Lung (tissue), 11 donors: ENCODE measurements at regions not wholly inside any gene's neighbourhood (a gene's known extent, or its start where the extent isn't known, plus 50 kb on each side); places are given as distances from the start of the nearest gene placed in this dataset.
A peak's percentile ranks its signal among the peaks of the same experiment; 100 is the strongest.
"Not testable (repeated sequence)": the region's sequence is repeated elsewhere in the genome, so short reads cannot be mapped to it uniquely, and the experiment has no call there.

Experiments
- ATAC-seq: fragments of 200-7000 bp; cut with Tn5 transposase; one replicate; pipeline ENCODE4 v1.9.1; 2020; ENCODE audit warnings: moderate number of reproducible peaks; ENCODE audit not compliant: insufficient read depth, low FRiP score
- DNase-seq, 3 donors: peaks; one replicate each; pipeline ENCODE4 v3.0.0-alpha.2; 2013 to 2017
- H3K27ac ChIP-seq, 2 donors: one replicate each; pipeline ENCODE4 v1.5.1; 2013; ENCODE audit warnings: mild to moderate bottlenecking in 2 of 2, moderate library complexity in 2 of 2, control low read depth in 1 of 2, inconsistent platforms in 1 of 2, low read depth in 1 of 2, low read length in 1 of 2
- H3K27me3 ChIP-seq, 3 donors: one replicate each; pipeline ENCODE4 v1.5.1; 2013; ENCODE audit warnings: low read length in 2 of 3; ENCODE audit not compliant: control insufficient read depth in 3 of 3, insufficient read depth in 3 of 3
- H3K36me3 ChIP-seq, 4 donors: one replicate each; pipeline ENCODE4 v1.5.1; 2013; ENCODE audit warnings: low read length in 4 of 4, mild to moderate bottlenecking in 1 of 4, moderate library complexity in 1 of 4; ENCODE audit not compliant: control insufficient read depth in 4 of 4, insufficient read depth in 4 of 4
- H3K4me1 ChIP-seq, 5 donors: one replicate each; pipeline ENCODE4 v1.5.1; 2013; ENCODE audit warnings: low read length in 5 of 5, mild to moderate bottlenecking in 2 of 5, moderate library complexity in 1 of 5; ENCODE audit not compliant: control insufficient read depth in 5 of 5, insufficient read depth in 5 of 5
- H3K4me3 ChIP-seq: one replicate; pipeline ENCODE4 v1.5.1; 2013; ENCODE audit warnings: mild to moderate bottlenecking, control low read depth, moderate library complexity
- H3K9ac ChIP-seq, 2 donors: one replicate each; pipeline ENCODE4 v1.5.1; 2013; ENCODE audit warnings: low read length in 2 of 2, control low read depth in 1 of 2; ENCODE audit not compliant: insufficient read depth in 1 of 2
- H3K9me3 ChIP-seq, 4 donors: one replicate each; pipeline ENCODE4 v1.5.1; 2013; ENCODE audit warnings: low read length in 3 of 4, mild to moderate bottlenecking in 1 of 4, moderate library complexity in 1 of 4; ENCODE audit not compliant: control insufficient read depth in 4 of 4, insufficient read depth in 3 of 4
- CTCF ChIP-seq: IDR thresholded peaks from 2 replicates; pipeline ENCODE4 v1.5.1; 2012; ENCODE audit warnings: mild to moderate bottlenecking; ENCODE audit errors: control extremely low read depth, extremely low read depth
- WGBS, 2 donors: extraction: QIAGEN DNeasy Blood & Tissue Kit; methylation state at CpG; one replicate each; pipeline ENCODE4 v1.1.7; 2013; 5-methylcytosine and 5-hydroxymethylcytosine counted together
- donor health status: control.
- donor health status: control.
- donor health status: Bipolar disorder and iron deficiency.
- donor health status: healthy.
- donor health status: DM: yes; HTN: yes; CAD: no.

- H3K27ac ChIP-seq = no peak overlapping the region
- 84 to 86% methylated on average over 1 of the region's 1 CpG for WGBS, 2 donors
- no peaks in the 10 kb centered on the region for H3K36me3 ChIP-seq
- DNase-seq (no peak), ATAC-seq (no peak)
- H3K4me1 ChIP-seq = no peaks in the 10 kb centered on the region
- no peak overlapping the region for H3K4me3 ChIP-seq
- H3K27me3 ChIP-seq = no peaks in the 10 kb centered on the region
- no peaks in the 10 kb centered on the region for H3K9me3 ChIP-seq
- H3K9ac ChIP-seq = no peak overlapping the region
- TF ChIP-seq CTCF = no peak
Observed at GRCh38 chr3:20246662-20247061, 60.7 kb upstream of the SGO1 start.

GRCh38 chr3:20245781-20246180 lies 59.8 kb upstream of the SGO1 start:
- peak in 1 of 3 donors; percentile 19 for DNase-seq
- no peak for ATAC-seq
- 77 to 98% methylated on average over 3 of the region's 3 CpGs for WGBS, 2 donors
- H3K36me3 ChIP-seq = no peaks in the 10 kb centered on the region
- H3K9ac ChIP-seq = no peak overlapping the region
- no peak overlapping the region for H3K4me3 ChIP-seq
- H3K27me3 ChIP-seq = no peaks in the 10 kb centered on the region
- no peaks in the 10 kb centered on the region for H3K9me3 ChIP-seq
- TF ChIP-seq CTCF = no peak
- H3K27ac ChIP-seq = no peak overlapping the region
- no peaks in the 10 kb centered on the region for H3K4me1 ChIP-seq

- no peak for TF ChIP-seq CTCF
- H3K4me1 ChIP-seq = no peaks in the 10 kb centered on the region
- peaks cover 0 to 3% (median 0%) of the 10 kb centered on the region in 4 donors for H3K9me3 ChIP-seq
- no peaks in the 10 kb centered on the region for H3K27me3 ChIP-seq
- H3K4me3 ChIP-seq = no peak overlapping the region
- DNase-seq (no peak), ATAC-seq (no peak)
- H3K27ac ChIP-seq = no peak overlapping the region
- H3K36me3 ChIP-seq = no peaks in the 10 kb centered on the region
- WGBS, 2 donors = 81 to 90% methylated on average over 2 of the region's 2 CpGs
- H3K9ac ChIP-seq = no peak overlapping the region
Observed at GRCh38 chr3:20240154-20240883, 54.3 kb upstream of the SGO1 start.

GRCh38 chr3:20238199-20238598 lies 52.2 kb upstream of the SGO1 start:
- H3K9me3 ChIP-seq, H3K36me3 ChIP-seq, H3K27ac ChIP-seq, H3K9ac ChIP-seq, H3K4me3 ChIP-seq, H3K4me1 ChIP-seq, ATAC-seq, DNase-seq, H3K27me3 ChIP-seq: not testable (repeated sequence)
- 96 to 97% methylated on average over 3 of the region's 3 CpGs for WGBS, 2 donors
